SK-N-SH treated with all-trans-retinoic acid at 6 μM for 48 hours (cell line): ENCODE measurements at regions not wholly inside any gene's neighbourhood (a gene's known extent, or its start where the extent isn't known, plus 50 kb on each side); places are given as distances from the start of the nearest gene placed in this dataset.
"Not testable (repeated sequence)": the region's sequence is repeated elsewhere in the genome, so short reads cannot be mapped to it uniquely, and the experiment has no call there.

Experiments
- BACH2 ChIP-seq: fragments of 250-450 bp; sonication (Bioruptor Pico); IDR thresholded peaks from 2 replicates; pipeline ENCODE4 v1.9.0; 2021; ENCODE audit warnings: mild to moderate bottlenecking, borderline replicate concordance
- CREB5 ChIP-seq: fragments of 250-450 bp; sonication (Bioruptor Pico); IDR thresholded peaks from 2 replicates; pipeline ENCODE4 v1.5.1; 2020; ENCODE audit warnings: low read depth, mild to moderate bottlenecking, moderate library complexity
- CSDC2 ChIP-seq: fragments of 250-450 bp; sonication (Bioruptor Pico); IDR thresholded peaks from 2 replicates; pipeline ENCODE4 v1.5.0; 2020; ENCODE audit warnings: mild to moderate bottlenecking, moderate library complexity
- OSR1 ChIP-seq: fragments of 250-450 bp; sonication (Bioruptor Pico); IDR thresholded peaks from 2 replicates; pipeline ENCODE4 v1.8.0; 2022; ENCODE audit warnings: moderate library complexity, mild to moderate bottlenecking, inconsistent platforms
- SNAI2 ChIP-seq: fragments of 250-450 bp; sonication (Bioruptor Pico); IDR thresholded peaks from 2 replicates; pipeline ENCODE4 v1.5.0; 2020; ENCODE audit warnings: mild to moderate bottlenecking, moderate library complexity
- TCF4 ChIP-seq: fragments of 250-450 bp; sonication (Bioruptor Pico); IDR thresholded peaks from 2 replicates; pipeline ENCODE4 v1.8.0; 2021; ENCODE audit warnings: mild to moderate bottlenecking, moderate library complexity, borderline replicate concordance
- ZC3H10 ChIP-seq: fragments of 250-450 bp; sonication (Bioruptor Pico); IDR thresholded peaks from 2 replicates; pipeline ENCODE4 v1.5.1; 2021; ENCODE audit warnings: mild to moderate bottlenecking, moderate library complexity
- ZNF70 ChIP-seq: fragments of 450-650 bp; formaldehyde crosslinking; IDR thresholded peaks from 2 replicates; pipeline ENCODE4 v1.5.0; 2020; ENCODE audit warnings: mild to moderate bottlenecking, moderate library complexity
- TF ChIP-seq, protein P1 (sequence below): fragments of 250-450 bp; sonication (Bioruptor Pico); IDR thresholded peaks from 2 replicates; pipeline ENCODE4 v1.8.0; 2020; ENCODE audit warnings: mild to moderate bottlenecking, moderate library complexity, borderline replicate concordance

GRCh38 chr16:60357876-60358522 is 1623.9 kb upstream of the GOT2 start:
- TF ChIP-seq OSR1, CSDC2, ZC3H10, ZNF70, TCF4, BACH2, SNAI2, CREB5 (CRISPR knock-in tag): not testable (repeated sequence)
- TF ChIP-seq, protein P1, sequence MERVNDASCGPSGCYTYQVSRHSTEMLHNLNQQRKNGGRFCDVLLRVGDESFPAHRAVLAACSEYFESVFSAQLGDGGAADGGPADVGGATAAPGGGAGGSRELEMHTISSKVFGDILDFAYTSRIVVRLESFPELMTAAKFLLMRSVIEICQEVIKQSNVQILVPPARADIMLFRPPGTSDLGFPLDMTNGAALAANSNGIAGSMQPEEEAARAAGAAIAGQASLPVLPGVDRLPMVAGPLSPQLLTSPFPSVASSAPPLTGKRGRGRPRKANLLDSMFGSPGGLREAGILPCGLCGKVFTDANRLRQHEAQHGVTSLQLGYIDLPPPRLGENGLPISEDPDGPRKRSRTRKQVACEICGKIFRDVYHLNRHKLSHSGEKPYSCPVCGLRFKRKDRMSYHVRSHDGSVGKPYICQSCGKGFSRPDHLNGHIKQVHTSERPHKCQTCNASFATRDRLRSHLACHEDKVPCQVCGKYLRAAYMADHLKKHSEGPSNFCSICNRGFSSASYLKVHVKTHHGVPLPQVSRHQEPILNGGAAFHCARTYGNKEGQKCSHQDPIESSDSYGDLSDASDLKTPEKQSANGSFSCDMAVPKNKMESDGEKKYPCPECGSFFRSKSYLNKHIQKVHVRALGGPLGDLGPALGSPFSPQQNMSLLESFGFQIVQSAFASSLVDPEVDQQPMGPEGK (CRISPR knock-in tag) = not testable (repeated sequence)
